ENCODE measurements at regions not wholly inside any gene's neighbourhood (a gene's known extent, or its start where the extent isn't known, plus 50 kb on each side); places are given as distances from the start of the nearest gene placed in this dataset.

DNA sequence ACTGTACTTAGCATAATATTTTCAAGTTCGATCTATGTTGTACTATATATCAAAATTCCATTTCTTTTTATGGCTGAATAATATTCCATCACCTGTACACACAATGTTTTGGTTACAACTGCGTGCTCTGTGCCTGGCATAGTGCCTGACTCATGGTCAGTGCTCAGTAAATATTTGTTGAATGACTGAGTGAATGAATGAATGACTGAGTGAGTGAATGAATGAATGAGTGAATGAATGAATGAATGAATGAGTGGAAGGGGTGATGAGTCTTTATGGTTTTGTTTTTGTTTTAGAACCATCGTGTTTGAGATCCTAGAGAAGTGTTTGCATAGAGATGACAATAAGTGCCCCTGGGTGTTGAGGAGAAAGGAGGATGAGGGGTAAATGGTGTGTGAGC lies 155.3 kb downstream of the MRM1 start:
- DNase-seq (ENCODE audit: low spot score), result no peak

GRCh38 chr17:36760425-36760824 lies 159.0 kb downstream of the MRM1 start:
- DNase-seq (ENCODE audit: low spot score), result no peak

DNA sequence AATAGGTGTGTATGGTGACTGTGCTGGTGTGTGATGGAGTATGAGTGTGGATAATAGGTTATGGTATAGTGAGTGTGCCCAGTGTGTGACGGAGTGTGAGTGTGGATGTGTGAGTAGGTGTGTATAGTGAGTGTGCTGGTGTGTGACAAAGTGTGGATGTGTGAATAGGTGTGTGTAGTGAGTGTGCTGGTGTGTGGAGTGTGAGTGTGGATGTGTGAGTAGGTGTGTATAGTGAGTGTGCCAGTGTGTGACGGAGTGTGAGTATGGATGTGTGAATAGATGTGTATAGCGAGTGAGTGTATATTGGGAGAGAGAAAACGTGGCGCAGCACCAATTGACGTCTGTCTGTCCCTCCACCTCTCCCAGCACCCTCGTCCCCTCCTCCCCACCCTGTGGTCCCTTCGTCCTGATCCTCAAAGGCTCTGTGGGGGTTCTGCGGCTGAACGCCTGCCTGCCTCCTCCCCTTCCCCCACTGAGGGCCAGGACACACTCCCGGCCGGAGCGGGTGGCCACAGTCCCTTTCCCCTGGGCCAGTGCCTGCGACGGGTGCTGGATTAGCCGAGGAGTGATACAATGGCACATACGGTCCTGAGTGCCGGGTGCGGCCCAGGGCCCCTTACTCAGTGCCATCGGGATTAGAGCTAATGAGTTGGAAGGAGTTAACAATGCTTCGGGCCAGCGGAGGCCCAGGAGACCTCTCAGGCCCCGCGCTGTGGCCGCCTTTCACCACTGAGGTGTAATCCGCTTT lies 160.0 kb downstream of the MRM1 start:
- no peak for DNase-seq (ENCODE audit: low spot score)

GRCh38 chr17:36765436-36766043 lies 164.2 kb downstream of the MRM1 start:
- no peak for DNase-seq (ENCODE audit: low spot score)

DNA sequence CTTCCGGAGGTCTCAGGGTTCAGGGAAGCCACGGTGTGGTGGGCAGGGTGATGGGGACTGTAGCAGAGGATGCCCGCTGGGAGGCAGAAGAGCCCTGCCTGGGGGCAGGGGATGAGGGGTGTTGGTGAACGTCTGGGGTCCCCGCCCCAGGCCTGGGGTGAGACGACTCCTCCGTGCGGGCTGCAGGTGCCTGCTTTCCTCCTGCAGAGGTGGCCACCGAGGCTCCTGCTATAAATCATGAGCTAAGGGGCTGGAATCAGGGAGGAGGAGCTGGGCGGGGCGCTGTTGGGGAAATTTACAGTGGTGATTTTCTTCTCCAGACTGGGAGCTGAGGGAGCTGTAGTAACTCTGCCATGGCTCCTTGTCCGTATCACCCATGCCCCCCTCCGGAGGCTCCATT lies 167.0 kb downstream of the MRM1 start:
- DNase-seq (ENCODE audit: low spot score), result no peak

- DNase-seq (ENCODE audit: low spot score), result no peak
These were observed 164.2 kb upstream of the LHX1 start for GRCh38 chr17:36773039-36773438.

GRCh38 chr17:36777118-36777517 lies 160.2 kb upstream of the LHX1 start:
- DNase-seq (ENCODE audit: low spot score), result peak; percentile 5

DNA sequence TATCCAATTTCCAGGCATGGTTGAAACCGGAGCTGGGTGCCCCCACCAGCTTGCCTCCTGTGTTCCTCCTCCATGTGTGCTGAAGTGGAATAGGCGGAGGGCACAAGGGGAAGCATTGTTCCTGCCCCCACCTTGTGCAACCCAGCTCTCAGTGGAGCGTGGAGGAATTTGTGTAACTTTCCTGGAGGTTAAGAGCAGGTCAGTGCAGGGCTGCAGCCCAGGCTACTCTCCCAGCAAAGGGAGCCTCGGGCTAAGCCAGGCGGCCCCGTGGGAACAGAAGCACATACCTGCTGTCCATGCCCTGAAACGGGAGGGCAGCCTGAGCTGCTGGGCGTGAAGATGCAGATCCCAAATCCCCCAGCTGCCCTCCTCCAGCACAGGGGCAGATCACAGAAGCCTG lies 158.8 kb upstream of the LHX1 start:
- DNase-seq (ENCODE audit: low spot score), result no peak

- DNase-seq (ENCODE audit: low spot score), result no peak
These were observed 157.7 kb upstream of the LHX1 start for GRCh38 chr17:36779550-36779949.

GRCh38 chr17:36784633-36785032 lies 152.6 kb upstream of the LHX1 start:
- DNase-seq (ENCODE audit: low spot score), result no peak

DNA sequence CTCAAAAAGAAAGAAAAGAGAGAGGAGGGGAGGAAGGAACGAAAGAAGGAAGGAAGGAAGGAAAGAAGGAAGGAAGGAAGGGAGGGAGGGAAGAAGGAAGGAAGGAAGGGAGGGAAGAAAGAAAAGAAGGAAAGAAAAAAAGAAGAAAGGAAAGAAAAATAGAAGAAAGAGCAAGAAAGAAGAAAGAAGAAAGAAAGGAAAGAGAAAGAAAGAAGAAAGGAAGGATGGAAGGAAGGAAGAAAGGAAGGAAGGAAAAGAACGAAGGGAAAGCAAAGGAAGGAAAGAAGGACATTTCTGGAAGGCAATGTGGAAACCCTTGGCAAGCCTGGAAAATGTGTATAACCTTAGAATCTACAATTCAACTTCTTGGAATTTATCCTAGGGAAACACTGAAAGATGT lies 150.4 kb upstream of the LHX1 start:
- DNase-seq (ENCODE audit: low spot score), result no peak

DNA sequence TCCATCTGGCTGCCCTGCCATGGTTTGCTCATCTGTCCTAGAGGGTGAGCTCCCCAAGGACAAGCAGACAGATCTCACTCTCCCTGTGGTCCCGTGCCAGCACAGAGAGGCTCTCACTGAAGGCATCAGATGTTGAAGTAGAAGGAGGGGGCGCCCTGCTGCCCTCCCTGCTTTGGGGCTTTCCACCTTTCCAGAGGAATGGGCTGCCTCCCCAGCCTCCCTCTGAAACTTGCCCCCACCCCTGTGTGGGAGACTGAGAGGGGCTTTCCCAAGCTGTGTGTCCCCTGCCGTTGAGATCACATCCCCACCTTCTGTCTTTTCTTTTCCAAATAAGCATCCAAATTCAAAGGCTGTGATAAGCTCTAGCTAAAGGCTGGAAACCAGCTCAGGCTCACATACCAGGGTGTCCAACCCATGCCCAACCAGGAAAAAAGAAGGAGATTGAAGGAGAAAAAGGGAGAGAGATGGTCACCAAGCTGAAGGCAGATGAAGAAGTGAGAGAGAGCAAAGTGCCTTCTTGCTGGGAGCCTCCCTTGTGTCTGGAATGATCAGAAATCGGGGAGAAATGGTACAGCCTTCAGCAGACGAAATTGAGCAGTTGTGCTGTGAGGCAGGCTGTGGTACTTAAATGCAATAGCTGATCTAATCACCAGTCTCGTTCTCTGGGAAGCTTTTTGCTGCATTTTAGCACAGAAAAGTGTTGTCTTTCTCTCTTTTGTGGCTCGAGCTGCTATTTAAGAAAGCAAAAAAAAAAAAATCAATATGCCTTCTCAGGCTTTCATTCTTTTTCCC lies 145.9 kb upstream of the LHX1 start:
- DNase-seq (ENCODE audit: low spot score), result no peak

- no peak for DNase-seq (ENCODE audit: low spot score)
These were observed 145.3 kb upstream of the LHX1 start for GRCh38 chr17:36791942-36792475.

DNA sequence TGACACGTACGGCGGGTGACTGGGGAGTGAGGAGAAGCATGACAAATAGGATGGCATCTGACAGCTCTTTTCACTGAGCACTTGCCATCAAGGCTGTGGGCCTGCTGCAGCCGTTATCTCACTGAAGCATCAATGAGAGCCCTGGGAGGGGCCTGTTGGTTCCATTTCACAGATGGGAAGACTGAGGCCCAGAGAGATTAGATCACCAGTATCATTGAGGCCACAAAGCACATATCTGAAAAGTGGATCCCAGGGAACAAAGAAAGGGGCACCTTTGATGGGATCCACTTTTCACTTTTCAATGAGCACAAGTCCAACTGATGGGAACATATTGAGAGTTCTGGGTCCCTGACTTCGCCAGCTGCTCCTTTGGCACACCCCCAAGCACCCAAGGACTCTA lies 144.4 kb upstream of the LHX1 start:
- no peak for DNase-seq (ENCODE audit: low spot score)

DNA sequence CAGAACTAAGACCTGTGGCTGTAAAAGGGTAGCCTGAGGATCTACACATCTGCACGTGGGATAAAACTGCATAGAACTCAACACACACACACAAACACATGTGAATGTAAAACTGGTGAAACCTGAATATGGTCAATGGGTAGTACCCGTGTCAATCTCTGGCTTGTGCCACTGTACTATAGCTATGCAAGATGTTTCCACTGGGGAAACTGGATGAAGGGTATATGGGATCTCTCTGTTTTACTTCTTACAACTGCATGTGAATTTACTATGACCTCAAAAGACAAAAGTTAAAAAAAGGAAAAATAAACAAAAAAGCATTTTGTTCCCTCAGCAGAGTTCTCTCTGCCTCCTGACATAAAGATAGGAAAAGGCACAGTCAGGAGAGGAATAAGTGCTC lies 143.3 kb upstream of the LHX1 start:
- no peak for DNase-seq (ENCODE audit: low spot score)

DNA sequence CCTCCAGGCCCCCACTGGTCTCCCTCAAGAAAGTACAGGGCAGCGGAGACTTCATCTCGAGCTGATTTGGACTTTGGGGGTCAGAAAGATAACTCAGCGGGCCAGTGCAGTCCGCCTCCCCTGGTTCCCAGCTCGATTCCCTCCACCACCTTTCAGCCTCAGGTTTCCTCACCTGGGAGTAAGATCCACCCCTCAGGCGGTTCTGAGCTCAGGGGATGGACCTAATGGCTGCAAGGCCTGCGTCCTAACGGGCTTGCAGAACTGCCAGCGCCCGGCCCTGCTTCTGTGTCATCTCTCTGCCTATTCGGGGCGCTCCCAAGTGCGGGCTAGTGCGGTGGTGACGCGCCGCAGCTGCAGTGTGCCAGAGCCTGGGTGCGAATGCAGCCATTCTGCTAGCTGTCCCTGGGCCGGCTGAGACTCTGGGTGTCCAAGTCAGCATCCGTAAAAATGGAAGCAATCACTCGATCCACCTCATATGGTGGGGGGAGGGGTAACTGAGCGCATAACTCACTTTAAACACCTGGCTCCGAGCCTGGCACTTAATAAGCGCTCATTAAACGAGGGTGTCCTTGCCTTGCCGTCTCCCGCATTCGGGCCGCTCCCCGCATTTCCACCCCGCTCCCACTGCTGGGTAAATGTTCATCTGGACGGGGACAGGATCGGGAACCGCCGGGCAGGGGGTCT lies 129.6 kb upstream of the LHX1 start:
- no peak for DNase-seq (ENCODE audit: low spot score)

GRCh38 chr17:36808180-36808661 lies 129.1 kb upstream of the LHX1 start:
- DNase-seq (ENCODE audit: low spot score), result no peak

DNA sequence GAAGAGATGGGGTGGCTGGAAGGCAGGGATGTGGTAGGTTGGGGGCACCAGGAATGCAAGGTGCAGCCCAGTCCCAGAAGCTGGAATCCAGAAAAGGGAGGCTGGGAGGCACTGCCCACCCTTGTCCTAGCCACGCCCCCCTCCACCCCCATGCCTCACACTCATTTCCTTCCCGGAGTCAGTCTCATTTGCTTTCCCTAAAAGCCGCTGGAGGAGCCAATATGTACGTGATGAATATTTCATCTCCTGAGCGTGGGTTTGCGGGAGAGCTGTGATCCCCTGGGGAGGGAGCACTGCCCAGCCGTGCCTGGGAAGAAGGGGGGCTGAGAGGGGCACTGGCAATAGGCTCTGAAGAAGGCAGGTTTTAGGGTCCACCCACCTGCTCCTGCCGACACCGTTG lies 124.5 kb upstream of the LHX1 start:
- DNase-seq (ENCODE audit: low spot score), result no peak

- DNase-seq (ENCODE audit: low spot score), result no peak
These were observed 123.9 kb upstream of the LHX1 start for GRCh38 chr17:36813357-36813756.

DNA sequence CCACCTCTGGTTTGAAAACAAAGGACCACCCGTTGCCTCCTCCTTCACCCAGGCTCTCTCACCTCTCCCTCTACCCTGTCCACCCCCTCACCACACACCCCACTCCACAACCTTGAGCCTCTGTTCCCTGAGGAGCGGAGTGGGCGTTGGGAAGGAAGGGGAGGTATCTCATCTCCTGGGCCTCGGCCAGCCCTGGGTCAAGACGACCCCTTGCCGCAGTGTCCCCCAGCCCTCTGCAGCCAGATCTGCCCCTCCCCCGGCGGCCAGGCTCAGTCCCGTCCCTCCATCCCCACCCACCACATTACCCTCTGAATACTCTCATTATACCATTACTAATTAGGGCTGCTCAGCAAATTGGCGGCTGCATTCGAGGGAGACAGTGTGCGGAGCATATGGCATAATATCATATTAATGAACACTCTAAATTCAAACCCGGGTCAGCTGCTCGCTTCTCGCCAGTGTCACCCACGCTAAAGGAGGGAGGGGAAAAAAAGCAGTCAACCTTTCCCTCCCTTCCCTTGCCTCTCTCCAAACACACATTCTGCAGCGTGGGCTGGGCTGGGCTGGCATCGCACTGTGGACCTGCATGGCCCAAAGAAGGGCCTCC lies 123.2 kb upstream of the LHX1 start:
- DNase-seq (ENCODE audit: low spot score), result no peak

GRCh38 chr17:36814958-36815357 lies 122.3 kb upstream of the LHX1 start:
- DNase-seq (ENCODE audit: low spot score), result no peak

All from umbilical cord (tissue), 1 donor.